ENCODE measurements at regions not wholly inside any gene's neighbourhood (a gene's known extent, or its start where the extent isn't known, plus 50 kb on each side); places are given as distances from the start of the nearest gene placed in this dataset.

GRCh38 chr12:58812214-58812613 lies 108.1 kb downstream of the LRIG3 start:
- no peak for ATAC-seq

- ATAC-seq = no peak
These were observed 106.3 kb downstream of the LRIG3 start for GRCh38 chr12:58814036-58814435.

DNA sequence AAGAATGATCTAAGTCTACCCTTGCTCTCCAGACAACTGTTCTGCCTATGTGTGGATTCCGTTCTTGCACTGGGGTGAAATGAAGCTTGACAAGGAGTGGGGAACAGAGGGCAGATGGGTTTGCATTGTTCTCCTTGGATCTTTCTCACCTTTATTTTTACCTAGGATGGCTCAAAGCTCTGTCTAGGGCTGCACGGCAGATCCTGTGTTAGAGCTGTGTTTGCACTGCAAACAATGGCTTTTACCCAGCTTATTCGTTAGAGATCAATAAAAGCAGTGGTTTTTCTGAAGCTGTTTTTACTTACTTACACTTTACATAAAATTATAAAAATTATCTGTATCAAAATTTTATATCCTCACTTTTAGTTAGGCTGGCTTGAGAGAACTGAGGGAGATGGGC lies 105.1 kb downstream of the LRIG3 start:
- ATAC-seq = no peak

DNA sequence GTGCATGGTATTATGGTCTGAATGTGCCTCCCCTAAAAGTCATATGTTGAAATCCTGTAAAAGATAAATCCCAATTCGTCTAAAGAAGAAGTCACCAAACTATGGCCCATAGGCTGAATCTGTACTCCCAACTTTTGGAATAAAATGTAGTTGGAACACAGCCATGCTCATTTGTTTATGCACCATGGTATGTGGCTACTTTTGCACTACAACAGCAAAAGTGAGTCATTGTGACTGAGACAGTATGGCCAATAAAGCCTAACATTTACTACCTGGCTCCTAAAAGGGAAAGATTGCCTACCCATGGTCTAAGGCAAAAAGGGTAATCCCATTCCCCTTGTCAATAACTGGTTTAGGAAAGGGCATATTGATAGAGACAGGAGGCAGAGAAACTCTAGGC lies 101.8 kb downstream of the LRIG3 start:
- no peak for ATAC-seq

GRCh38 chr12:58819345-58819744 lies 101.0 kb downstream of the LRIG3 start:
- ATAC-seq = no peak

GRCh38 chr12:58819985-58820384 lies 100.3 kb downstream of the LRIG3 start:
- ATAC-seq = no peak

All from esophagus mucosa (tissue), 1 donor.